ENCODE measurements at regions not wholly inside any gene's neighbourhood (a gene's known extent, or its start where the extent isn't known, plus 50 kb on each side); places are given as distances from the start of the nearest gene placed in this dataset.

DNA sequence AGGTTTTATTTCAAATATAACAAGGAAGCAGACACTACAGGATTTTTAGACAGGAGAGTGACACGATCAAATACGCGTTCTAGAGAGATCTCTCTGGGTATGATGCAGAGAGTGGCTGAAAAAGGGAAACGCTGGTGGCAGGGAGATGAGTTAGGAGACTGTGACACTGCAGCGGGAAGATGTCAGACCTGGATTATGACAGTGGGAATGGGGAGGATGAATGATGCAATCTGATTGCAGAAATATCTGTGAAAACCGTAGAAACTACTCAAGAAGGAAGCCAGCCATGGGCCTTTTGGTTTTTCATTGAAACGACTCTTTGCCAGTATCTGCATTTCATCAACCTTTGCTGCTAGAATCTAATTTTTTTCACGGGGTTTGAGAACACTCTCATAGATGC, 157.9 kb downstream of the FAM43A start:
- H3K27ac ChIP-seq (ENCODE audit: low read depth in 2 of 2, low read length in 1 of 2) = no peak overlapping the region
- no peaks in the 10 kb centered on the region for H3K79me2 ChIP-seq (ENCODE audit: insufficient read depth)
- no peaks in the 10 kb centered on the region for H3F3A ChIP-seq (replicated peaks; ENCODE audit: insufficient read depth)
- no peak overlapping the region for H2AFZ ChIP-seq (ENCODE audit: low read depth)
- H3K9ac ChIP-seq = no peak overlapping the region
- no peak overlapping the region for H3K4me2 ChIP-seq
- no peaks in the 10 kb centered on the region for H4K20me1 ChIP-seq (ENCODE audit: insufficient read depth)
- no peak for DNase-seq
- WGBS (ENCODE audit: low lambda C conversion rate) = 54% methylated on average over 8 of the region's 8 CpGs
- no peaks in the 10 kb centered on the region for H3K9me2 ChIP-seq
- TF ChIP-seq NFIC (IDR thresholded peaks at IDR 0.05; ENCODE audit: borderline replicate concordance) (no peak), POLR2AphosphoS5 (IDR thresholded peaks at IDR 0.05; ENCODE audit: low read depth, low read length) (no peak), CHD2 (IDR thresholded peaks at IDR 0.05; ENCODE audit: low read length, partially characterized antibody) (no peak), RCOR1 (IDR thresholded peaks at IDR 0.05; ENCODE audit: low read length) (no peak), RXRA (IDR thresholded peaks at IDR 0.05; ENCODE audit: borderline replicate concordance, low read depth) (no peak), EP300 (IDR thresholded peaks at IDR 0.05; ENCODE audit: borderline replicate concordance in 1 of 2, low read depth in 1 of 2, low read length in 1 of 2) (no peak), MXI1 (IDR thresholded peaks at IDR 0.05; ENCODE audit: low read depth, low read length) (no peak), TCF12 (IDR thresholded peaks at IDR 0.05) (no peak), SMC3 (IDR thresholded peaks at IDR 0.05; ENCODE audit: low read depth, low read length) (no peak), EZH2phosphoT487 (IDR thresholded peaks at IDR 0.05; ENCODE audit: borderline replicate concordance, low read depth) (no peak), FOSL2 (IDR thresholded peaks at IDR 0.05; ENCODE audit: borderline replicate concordance, low read depth) (no peak), JUND (IDR thresholded peaks at IDR 0.05) (no peak), YY1 (IDR thresholded peaks at IDR 0.05; ENCODE audit: low read depth) (no peak), RFX5 (IDR thresholded peaks at IDR 0.05; ENCODE audit: low read length) (no peak), MEF2A (IDR thresholded peaks at IDR 0.05; ENCODE audit: borderline replicate concordance, low read depth) (no peak), RAD21 (IDR thresholded peaks at IDR 0.05; ENCODE audit: low read length) (no peak), GATA2 (CRISPR knock-in tag; IDR thresholded peaks at IDR 0.05) (no peak), NRF1 (IDR thresholded peaks at IDR 0.05; ENCODE audit: low read depth, low read length) (no peak)
- TF ChIP-seq, protein P1, sequence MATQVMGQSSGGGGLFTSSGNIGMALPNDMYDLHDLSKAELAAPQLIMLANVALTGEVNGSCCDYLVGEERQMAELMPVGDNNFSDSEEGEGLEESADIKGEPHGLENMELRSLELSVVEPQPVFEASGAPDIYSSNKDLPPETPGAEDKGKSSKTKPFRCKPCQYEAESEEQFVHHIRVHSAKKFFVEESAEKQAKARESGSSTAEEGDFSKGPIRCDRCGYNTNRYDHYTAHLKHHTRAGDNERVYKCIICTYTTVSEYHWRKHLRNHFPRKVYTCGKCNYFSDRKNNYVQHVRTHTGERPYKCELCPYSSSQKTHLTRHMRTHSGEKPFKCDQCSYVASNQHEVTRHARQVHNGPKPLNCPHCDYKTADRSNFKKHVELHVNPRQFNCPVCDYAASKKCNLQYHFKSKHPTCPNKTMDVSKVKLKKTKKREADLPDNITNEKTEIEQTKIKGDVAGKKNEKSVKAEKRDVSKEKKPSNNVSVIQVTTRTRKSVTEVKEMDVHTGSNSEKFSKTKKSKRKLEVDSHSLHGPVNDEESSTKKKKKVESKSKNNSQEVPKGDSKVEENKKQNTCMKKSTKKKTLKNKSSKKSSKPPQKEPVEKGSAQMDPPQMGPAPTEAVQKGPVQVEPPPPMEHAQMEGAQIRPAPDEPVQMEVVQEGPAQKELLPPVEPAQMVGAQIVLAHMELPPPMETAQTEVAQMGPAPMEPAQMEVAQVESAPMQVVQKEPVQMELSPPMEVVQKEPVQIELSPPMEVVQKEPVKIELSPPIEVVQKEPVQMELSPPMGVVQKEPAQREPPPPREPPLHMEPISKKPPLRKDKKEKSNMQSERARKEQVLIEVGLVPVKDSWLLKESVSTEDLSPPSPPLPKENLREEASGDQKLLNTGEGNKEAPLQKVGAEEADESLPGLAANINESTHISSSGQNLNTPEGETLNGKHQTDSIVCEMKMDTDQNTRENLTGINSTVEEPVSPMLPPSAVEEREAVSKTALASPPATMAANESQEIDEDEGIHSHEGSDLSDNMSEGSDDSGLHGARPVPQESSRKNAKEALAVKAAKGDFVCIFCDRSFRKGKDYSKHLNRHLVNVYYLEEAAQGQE (IDR thresholded peaks at IDR 0.05; ENCODE audit: low read depth, low read length) = no peak
- TF ChIP-seq, protein P2, sequence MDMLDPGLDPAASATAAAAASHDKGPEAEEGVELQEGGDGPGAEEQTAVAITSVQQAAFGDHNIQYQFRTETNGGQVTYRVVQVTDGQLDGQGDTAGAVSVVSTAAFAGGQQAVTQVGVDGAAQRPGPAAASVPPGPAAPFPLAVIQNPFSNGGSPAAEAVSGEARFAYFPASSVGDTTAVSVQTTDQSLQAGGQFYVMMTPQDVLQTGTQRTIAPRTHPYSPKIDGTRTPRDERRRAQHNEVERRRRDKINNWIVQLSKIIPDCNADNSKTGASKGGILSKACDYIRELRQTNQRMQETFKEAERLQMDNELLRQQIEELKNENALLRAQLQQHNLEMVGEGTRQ (IDR thresholded peaks at IDR 0.05; ENCODE audit: borderline replicate concordance, low read depth, low read length) = no peak
- no peaks in the 10 kb centered on the region for H3K9me3 ChIP-seq
- no peak overlapping the region for H3K4me3 ChIP-seq (ENCODE audit: low read depth in 2 of 2, low read length in 1 of 2)
- no peaks in the 10 kb centered on the region for H3K36me3 ChIP-seq (replicated peaks in 1 of 2; ENCODE audit: control insufficient read depth in 1 of 2, insufficient read depth in 2 of 2, low read length in 1 of 2)
- H3K4me1 ChIP-seq (ENCODE audit: control insufficient read depth in 1 of 2, insufficient read depth in 2 of 2, low read depth in 1 of 2, low read length in 1 of 2) = peaks cover 0 to 16% of the 10 kb centered on the region in 2 experiments; a peak in 1 of 4 replicates
- ChIA-PET CTCF (no interaction called here), POLR2A (no interaction called here)
- H3K27me3 ChIP-seq (ENCODE audit: insufficient read depth) = no peaks in the 10 kb centered on the region
